ENCODE measurements at regions not wholly inside any gene's neighbourhood (a gene's known extent, or its start where the extent isn't known, plus 50 kb on each side); places are given as distances from the start of the nearest gene placed in this dataset.

- no peaks in the 10 kb centered on the region for H3F3A ChIP-seq (ENCODE audit: insufficient read depth)
- H3K9me2 ChIP-seq (replicated peaks; ENCODE audit: insufficient read depth, low read length) = no peaks in the 10 kb centered on the region
- H3K27me3 ChIP-seq (ENCODE audit: low read length) = no peaks in the 10 kb centered on the region
- H3K4me2 ChIP-seq (ENCODE audit: low read depth, low read length, poor library complexity, severe bottlenecking) = no peak overlapping the region
- no peak overlapping the region for H3K9ac ChIP-seq (ENCODE audit: low read length)
- H3K36me3 ChIP-seq (ENCODE audit: low read length) = no peaks in the 10 kb centered on the region
- no peak overlapping the region for H3K27ac ChIP-seq (ENCODE audit: low read depth, low read length)
- no peak overlapping the region for H2AFZ ChIP-seq (ENCODE audit: low read depth, low read length, severe bottlenecking)
- no peaks in the 10 kb centered on the region for H4K20me1 ChIP-seq (ENCODE audit: low read depth, low read length)
- H3K9me3 ChIP-seq (ENCODE audit: insufficient read depth, low read length) = no peaks in the 10 kb centered on the region
- TF ChIP-seq CTCF (IDR thresholded peaks at IDR 0.05; ENCODE audit: insufficient read depth, low read length, poor library complexity, severe bottlenecking) = no peak
- TF ChIP-seq EZH2phosphoT487 (conservative IDR thresholded peaks at IDR 0.05; ENCODE audit: low read length) = no peak
- no peaks in the 10 kb centered on the region for H3K79me2 ChIP-seq (ENCODE audit: insufficient read depth, low read length)
- H3K4me3 ChIP-seq (ENCODE audit: insufficient read depth, low read length, poor library complexity, severe bottlenecking) = no peak overlapping the region
These were observed 543.0 kb downstream of the TNS1 start for GRCh38 chr2:217459680-217460405.

GRCh38 chr2:217459016-217459415 is 543.8 kb downstream of the TNS1 start:
- H3K9ac ChIP-seq (ENCODE audit: low read length) = no peak overlapping the region
- no peak overlapping the region for H3K27ac ChIP-seq (ENCODE audit: low read depth, low read length)
- no peaks in the 10 kb centered on the region for H3K79me2 ChIP-seq (ENCODE audit: insufficient read depth, low read length)
- no peaks in the 10 kb centered on the region for H4K20me1 ChIP-seq (ENCODE audit: low read depth, low read length)
- H2AFZ ChIP-seq (ENCODE audit: low read depth, low read length, severe bottlenecking) = no peak overlapping the region
- no peaks in the 10 kb centered on the region for H3F3A ChIP-seq (ENCODE audit: insufficient read depth)
- H3K9me2 ChIP-seq (replicated peaks; ENCODE audit: insufficient read depth, low read length) = no peaks in the 10 kb centered on the region
- no peaks in the 10 kb centered on the region for H3K36me3 ChIP-seq (ENCODE audit: low read length)
- no peak overlapping the region for H3K4me3 ChIP-seq (ENCODE audit: insufficient read depth, low read length, poor library complexity, severe bottlenecking)
- no peak for TF ChIP-seq CTCF (IDR thresholded peaks at IDR 0.05; ENCODE audit: insufficient read depth, low read length, poor library complexity, severe bottlenecking)
- no peak for TF ChIP-seq EZH2phosphoT487 (conservative IDR thresholded peaks at IDR 0.05; ENCODE audit: low read length)
- H3K27me3 ChIP-seq (ENCODE audit: low read length) = no peaks in the 10 kb centered on the region
- no peaks in the 10 kb centered on the region for H3K9me3 ChIP-seq (ENCODE audit: insufficient read depth, low read length)
- H3K4me2 ChIP-seq (ENCODE audit: low read depth, low read length, poor library complexity, severe bottlenecking) = no peak overlapping the region

DNA sequence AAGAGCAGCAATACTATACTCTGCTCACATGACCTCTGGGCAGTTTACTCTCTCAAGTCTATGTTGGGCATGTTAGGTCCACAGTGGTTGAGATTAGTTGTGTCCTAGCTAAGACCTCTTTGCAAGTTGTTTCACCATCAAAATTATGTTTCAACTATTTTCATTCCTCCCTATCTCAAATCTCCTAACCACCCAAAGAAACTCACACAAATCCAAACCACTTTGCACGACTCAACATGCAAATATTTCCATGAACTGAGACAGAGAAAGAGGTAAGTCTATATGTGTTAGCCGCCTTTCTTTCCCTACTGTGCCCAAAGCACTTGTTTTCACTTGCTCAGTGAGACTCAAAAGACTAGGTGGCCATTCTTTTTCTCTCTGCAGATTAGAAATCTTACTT is 546.8 kb downstream of the TNS1 start:
- no peak overlapping the region for H3K27ac ChIP-seq (ENCODE audit: low read depth, low read length)

More for the DNA sequence above, 546.8 kb downstream of the TNS1 start:
- no peaks in the 10 kb centered on the region for H3K27me3 ChIP-seq (ENCODE audit: low read length)
- H3K9me2 ChIP-seq (replicated peaks; ENCODE audit: insufficient read depth, low read length) = no peaks in the 10 kb centered on the region
- no peak overlapping the region for H3K9ac ChIP-seq (ENCODE audit: low read length)
- H3K4me2 ChIP-seq (ENCODE audit: low read depth, low read length, poor library complexity, severe bottlenecking) = no peak overlapping the region
- H3K36me3 ChIP-seq (ENCODE audit: low read length) = no peaks in the 10 kb centered on the region
- H3F3A ChIP-seq (ENCODE audit: insufficient read depth) = no peaks in the 10 kb centered on the region
- H2AFZ ChIP-seq (ENCODE audit: low read depth, low read length, severe bottlenecking) = no peak overlapping the region
- no peaks in the 10 kb centered on the region for H4K20me1 ChIP-seq (ENCODE audit: low read depth, low read length)
- TF ChIP-seq EZH2phosphoT487 (conservative IDR thresholded peaks at IDR 0.05; ENCODE audit: low read length) = no peak
- no peak for TF ChIP-seq CTCF (IDR thresholded peaks at IDR 0.05; ENCODE audit: insufficient read depth, low read length, poor library complexity, severe bottlenecking)
- no peaks in the 10 kb centered on the region for H3K9me3 ChIP-seq (ENCODE audit: insufficient read depth, low read length)
- no peak overlapping the region for H3K4me3 ChIP-seq (ENCODE audit: insufficient read depth, low read length, poor library complexity, severe bottlenecking)
- no peaks in the 10 kb centered on the region for H3K79me2 ChIP-seq (ENCODE audit: insufficient read depth, low read length)

Measured in SU-DHL-6 (cell line).